ENCODE measurements at regions not wholly inside any gene's neighbourhood (a gene's known extent, or its start where the extent isn't known, plus 50 kb on each side); places are given as distances from the start of the nearest gene placed in this dataset.

GRCh38 chr6:191487-192312, 100.6 kb upstream of the DUSP22 start:
- Histone ChIP-seq H3K4me1 (ENCODE audit: control insufficient read depth in 2 of 2, insufficient read depth in 2 of 2, low read length in 2 of 2) (no peaks in the 10 kb centered on the region), H3K4me3 (ENCODE audit: low read length in 2 of 2) (no peak overlapping the region), H3K27ac (ENCODE audit: low read depth in 2 of 2, low read length in 2 of 2) (no peak overlapping the region), H3K9me3 (ENCODE audit: control insufficient read depth in 2 of 2, low read length in 2 of 2) (no peaks in the 10 kb centered on the region), H3K9ac (ENCODE audit: low read depth in 1 of 2, low read length in 2 of 2) (no peak overlapping the region), H3K36me3 (ENCODE audit: control insufficient read depth in 2 of 2, insufficient read depth in 2 of 2, low read length in 2 of 2) (no peaks in the 10 kb centered on the region), H3K27me3 (ENCODE audit: control insufficient read depth in 2 of 2, insufficient read depth in 2 of 2, low read length in 2 of 2) (no peaks in the 10 kb centered on the region)

DNA sequence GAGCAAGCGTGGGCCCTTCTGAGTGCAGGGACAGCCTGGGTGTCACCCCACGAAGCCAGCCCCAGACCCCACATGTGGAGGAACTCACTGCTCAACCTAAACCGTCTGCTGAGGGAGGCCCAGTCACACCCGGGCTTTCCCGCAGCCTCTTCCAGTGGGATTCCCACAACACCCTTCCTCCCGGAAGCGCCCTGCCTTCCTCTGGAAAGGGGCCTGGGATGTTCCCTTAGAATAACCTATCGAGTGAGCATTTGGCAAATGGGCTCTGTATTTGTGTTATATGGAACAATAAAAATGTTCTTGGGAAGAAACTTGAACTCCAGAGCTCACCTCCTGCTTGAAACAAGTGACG, 100.0 kb upstream of the DUSP22 start:
- H3K36me3 ChIP-seq (ENCODE audit: control insufficient read depth in 2 of 2, insufficient read depth in 2 of 2, low read length in 2 of 2) = no peaks in the 10 kb centered on the region
- no peak overlapping the region for H3K9ac ChIP-seq (ENCODE audit: low read depth in 1 of 2, low read length in 2 of 2)
- no peaks in the 10 kb centered on the region for H3K4me1 ChIP-seq (ENCODE audit: control insufficient read depth in 2 of 2, insufficient read depth in 2 of 2, low read length in 2 of 2)
- H3K27ac ChIP-seq (ENCODE audit: low read depth in 2 of 2, low read length in 2 of 2) = no peak overlapping the region
- H3K4me3 ChIP-seq (ENCODE audit: low read length in 2 of 2) = no peak overlapping the region
- no peaks in the 10 kb centered on the region for H3K27me3 ChIP-seq (ENCODE audit: control insufficient read depth in 2 of 2, insufficient read depth in 2 of 2, low read length in 2 of 2)
- H3K9me3 ChIP-seq (ENCODE audit: control insufficient read depth in 2 of 2, low read length in 2 of 2) = no peaks in the 10 kb centered on the region

GRCh38 chr6:193180-193579, 99.1 kb upstream of the DUSP22 start:
- H3K4me1 ChIP-seq (ENCODE audit: control insufficient read depth in 2 of 2, insufficient read depth in 2 of 2, low read length in 2 of 2) = no peaks in the 10 kb centered on the region
- no peaks in the 10 kb centered on the region for H3K36me3 ChIP-seq (ENCODE audit: control insufficient read depth in 2 of 2, insufficient read depth in 2 of 2, low read length in 2 of 2)
- H3K9me3 ChIP-seq (ENCODE audit: control insufficient read depth in 2 of 2, low read length in 2 of 2) = no peaks in the 10 kb centered on the region
- no peaks in the 10 kb centered on the region for H3K27me3 ChIP-seq (ENCODE audit: control insufficient read depth in 2 of 2, insufficient read depth in 2 of 2, low read length in 2 of 2)
- no peak overlapping the region for H3K27ac ChIP-seq (ENCODE audit: low read depth in 2 of 2, low read length in 2 of 2)
- no peak overlapping the region for H3K4me3 ChIP-seq (ENCODE audit: low read length in 2 of 2)
- no peak overlapping the region for H3K9ac ChIP-seq (ENCODE audit: low read depth in 1 of 2, low read length in 2 of 2)

- Histone ChIP-seq H3K4me1 (ENCODE audit: control insufficient read depth in 2 of 2, insufficient read depth in 2 of 2, low read length in 2 of 2) (no peaks in the 10 kb centered on the region), H3K9me3 (ENCODE audit: control insufficient read depth in 2 of 2, low read length in 2 of 2) (no peaks in the 10 kb centered on the region), H3K36me3 (ENCODE audit: control insufficient read depth in 2 of 2, insufficient read depth in 2 of 2, low read length in 2 of 2) (no peaks in the 10 kb centered on the region), H3K9ac (ENCODE audit: low read depth in 1 of 2, low read length in 2 of 2) (no peak overlapping the region), H3K27me3 (ENCODE audit: control insufficient read depth in 2 of 2, insufficient read depth in 2 of 2, low read length in 2 of 2) (no peaks in the 10 kb centered on the region), H3K27ac (ENCODE audit: low read depth in 2 of 2, low read length in 2 of 2) (no peak overlapping the region), H3K4me3 (ENCODE audit: low read length in 2 of 2) (no peak overlapping the region)
These were observed 98.4 kb upstream of the DUSP22 start for GRCh38 chr6:193773-194310.

- Histone ChIP-seq H3K9me3 (ENCODE audit: control insufficient read depth in 2 of 2, low read length in 2 of 2) (no peaks in the 10 kb centered on the region), H3K36me3 (ENCODE audit: control insufficient read depth in 2 of 2, insufficient read depth in 2 of 2, low read length in 2 of 2) (no peaks in the 10 kb centered on the region), H3K9ac (ENCODE audit: low read depth in 1 of 2, low read length in 2 of 2) (no peak overlapping the region), H3K4me1 (ENCODE audit: control insufficient read depth in 2 of 2, insufficient read depth in 2 of 2, low read length in 2 of 2) (no peaks in the 10 kb centered on the region), H3K27me3 (ENCODE audit: control insufficient read depth in 2 of 2, insufficient read depth in 2 of 2, low read length in 2 of 2) (no peaks in the 10 kb centered on the region), H3K4me3 (ENCODE audit: low read length in 2 of 2) (no peak overlapping the region), H3K27ac (ENCODE audit: low read depth in 2 of 2, low read length in 2 of 2) (peak overlapping the region in 1 of 2 donors; percentile 27)
These were observed 96.4 kb upstream of the DUSP22 start for GRCh38 chr6:195861-196360.

GRCh38 chr6:196543-196942, 95.7 kb upstream of the DUSP22 start:
- no peaks in the 10 kb centered on the region for H3K27me3 ChIP-seq (ENCODE audit: control insufficient read depth in 2 of 2, insufficient read depth in 2 of 2, low read length in 2 of 2)
- no peak overlapping the region for H3K9ac ChIP-seq (ENCODE audit: low read depth in 1 of 2, low read length in 2 of 2)
- no peaks in the 10 kb centered on the region for H3K4me1 ChIP-seq (ENCODE audit: control insufficient read depth in 2 of 2, insufficient read depth in 2 of 2, low read length in 2 of 2)
- no peaks in the 10 kb centered on the region for H3K36me3 ChIP-seq (ENCODE audit: control insufficient read depth in 2 of 2, insufficient read depth in 2 of 2, low read length in 2 of 2)
- H3K27ac ChIP-seq (ENCODE audit: low read depth in 2 of 2, low read length in 2 of 2) = no peak overlapping the region
- H3K4me3 ChIP-seq (ENCODE audit: low read length in 2 of 2) = no peak overlapping the region
- H3K9me3 ChIP-seq (ENCODE audit: control insufficient read depth in 2 of 2, low read length in 2 of 2) = no peaks in the 10 kb centered on the region

DNA sequence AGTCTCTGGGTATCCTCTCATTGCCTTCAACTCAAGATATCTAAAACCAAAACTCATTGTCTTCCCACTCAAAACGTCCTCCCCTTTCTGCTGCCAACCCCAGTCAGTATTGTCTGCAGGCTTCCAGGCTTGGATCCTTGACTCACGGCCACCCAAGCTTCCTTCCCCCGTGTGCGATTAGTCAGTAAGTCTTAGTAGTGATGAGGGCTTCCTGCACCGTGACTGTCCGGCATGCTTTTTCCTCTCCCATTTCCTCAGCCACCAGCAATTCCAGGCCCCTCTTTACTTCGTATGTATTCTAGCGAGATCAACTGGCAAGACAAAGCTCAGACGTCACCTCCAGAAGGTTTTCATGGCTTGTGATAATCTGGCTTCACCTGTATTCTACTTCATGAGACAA, 88.6 kb upstream of the DUSP22 start:
- Histone ChIP-seq H3K27me3 (ENCODE audit: control insufficient read depth in 2 of 2, insufficient read depth in 2 of 2, low read length in 2 of 2) (no peaks in the 10 kb centered on the region), H3K4me3 (ENCODE audit: low read length in 2 of 2) (no peak overlapping the region), H3K4me1 (ENCODE audit: control insufficient read depth in 2 of 2, insufficient read depth in 2 of 2, low read length in 2 of 2) (no peaks in the 10 kb centered on the region), H3K9me3 (ENCODE audit: control insufficient read depth in 2 of 2, low read length in 2 of 2) (no peaks in the 10 kb centered on the region), H3K9ac (ENCODE audit: low read depth in 1 of 2, low read length in 2 of 2) (no peak overlapping the region), H3K27ac (ENCODE audit: low read depth in 2 of 2, low read length in 2 of 2) (no peak overlapping the region), H3K36me3 (ENCODE audit: control insufficient read depth in 2 of 2, insufficient read depth in 2 of 2, low read length in 2 of 2) (no peaks in the 10 kb centered on the region)

DNA sequence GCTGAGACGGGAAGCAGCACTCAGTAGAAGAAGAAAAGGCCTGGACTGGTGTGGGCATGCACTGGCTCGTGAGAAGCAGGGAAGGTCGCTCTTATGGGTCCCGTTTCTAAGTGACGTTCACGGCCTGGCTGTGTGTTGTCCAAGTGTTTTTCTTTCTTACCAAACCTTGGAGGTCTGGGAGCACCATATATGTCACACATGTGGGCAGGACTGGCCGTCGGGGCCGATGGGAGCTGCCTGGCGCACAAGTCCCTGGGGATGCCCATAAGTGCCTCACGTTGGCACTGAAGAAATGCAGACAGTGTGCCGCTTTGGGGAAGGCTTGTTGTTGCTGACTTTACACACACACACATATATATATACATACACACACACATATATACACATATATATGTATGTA, 86.0 kb upstream of the DUSP22 start:
- H3K27me3 ChIP-seq (ENCODE audit: control insufficient read depth in 2 of 2, insufficient read depth in 2 of 2, low read length in 2 of 2) = no peaks in the 10 kb centered on the region

DNA sequence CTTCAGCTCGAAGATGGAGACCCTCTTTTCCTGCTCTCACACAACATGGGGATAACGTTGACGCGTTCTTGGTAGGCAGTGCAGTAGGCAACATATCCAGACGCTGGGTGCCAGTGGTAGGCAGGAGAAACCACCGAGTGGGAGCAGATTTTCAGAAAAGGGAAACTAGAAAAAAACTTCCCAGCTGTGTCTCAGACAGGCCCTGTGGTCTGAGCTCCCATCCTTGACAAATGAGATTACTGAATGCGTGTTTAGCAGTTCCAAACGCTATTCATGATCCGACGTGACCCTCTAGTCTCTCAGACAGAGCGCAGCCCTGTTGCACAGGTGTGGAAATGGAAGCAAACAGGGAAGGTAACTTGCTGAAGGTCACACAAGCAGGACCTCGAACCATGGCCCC, 83.9 kb upstream of the DUSP22 start:
- H3K4me3 ChIP-seq (ENCODE audit: low read length in 2 of 2) = no peak overlapping the region
- no peak overlapping the region for H3K27ac ChIP-seq (ENCODE audit: low read depth in 2 of 2, low read length in 2 of 2)
- no peaks in the 10 kb centered on the region for H3K9me3 ChIP-seq (ENCODE audit: control insufficient read depth in 2 of 2, low read length in 2 of 2)
- peaks cover 0 to 6% of the 10 kb centered on the region in 2 donors for H3K27me3 ChIP-seq (ENCODE audit: control insufficient read depth in 2 of 2, insufficient read depth in 2 of 2, low read length in 2 of 2)
- no peaks in the 10 kb centered on the region for H3K36me3 ChIP-seq (ENCODE audit: control insufficient read depth in 2 of 2, insufficient read depth in 2 of 2, low read length in 2 of 2)
- no peaks in the 10 kb centered on the region for H3K4me1 ChIP-seq (ENCODE audit: control insufficient read depth in 2 of 2, insufficient read depth in 2 of 2, low read length in 2 of 2)
- no peak overlapping the region for H3K9ac ChIP-seq (ENCODE audit: low read depth in 1 of 2, low read length in 2 of 2)

More for the DNA sequence above, 86.0 kb upstream of the DUSP22 start:
- H3K9me3 ChIP-seq (ENCODE audit: control insufficient read depth in 2 of 2, low read length in 2 of 2) = no peaks in the 10 kb centered on the region
- no peak overlapping the region for H3K4me3 ChIP-seq (ENCODE audit: low read length in 2 of 2)
- no peak overlapping the region for H3K27ac ChIP-seq (ENCODE audit: low read depth in 2 of 2, low read length in 2 of 2)
- H3K4me1 ChIP-seq (ENCODE audit: control insufficient read depth in 2 of 2, insufficient read depth in 2 of 2, low read length in 2 of 2) = no peaks in the 10 kb centered on the region
- no peaks in the 10 kb centered on the region for H3K36me3 ChIP-seq (ENCODE audit: control insufficient read depth in 2 of 2, insufficient read depth in 2 of 2, low read length in 2 of 2)
- no peak overlapping the region for H3K9ac ChIP-seq (ENCODE audit: low read depth in 1 of 2, low read length in 2 of 2)

DNA sequence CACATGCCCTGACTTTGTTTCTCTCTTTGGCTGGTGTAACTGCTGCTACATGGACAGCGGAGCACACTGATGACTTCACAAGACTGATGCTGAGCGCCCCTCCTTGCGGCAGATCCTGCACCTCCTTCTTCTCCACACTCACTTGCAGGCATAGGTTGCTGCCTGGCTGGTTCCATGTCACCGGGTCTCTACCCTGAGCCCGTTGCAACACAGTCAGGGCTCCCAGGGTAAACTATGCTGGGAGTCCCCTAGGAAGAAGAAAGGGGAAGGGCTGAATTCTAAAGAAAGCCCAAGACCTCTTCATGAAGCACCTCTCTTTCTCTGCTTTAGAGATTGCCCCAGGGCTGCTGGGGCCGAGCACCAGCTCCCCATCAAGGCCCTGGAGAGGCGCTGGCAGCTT, 83.3 kb upstream of the DUSP22 start:
- H3K4me1 ChIP-seq (ENCODE audit: control insufficient read depth in 2 of 2, insufficient read depth in 2 of 2, low read length in 2 of 2) = no peaks in the 10 kb centered on the region
- no peak overlapping the region for H3K27ac ChIP-seq (ENCODE audit: low read depth in 2 of 2, low read length in 2 of 2)
- no peak overlapping the region for H3K9ac ChIP-seq (ENCODE audit: low read depth in 1 of 2, low read length in 2 of 2)
- H3K27me3 ChIP-seq (ENCODE audit: control insufficient read depth in 2 of 2, insufficient read depth in 2 of 2, low read length in 2 of 2) = peaks cover 0 to 6% of the 10 kb centered on the region in 2 donors
- no peak overlapping the region for H3K4me3 ChIP-seq (ENCODE audit: low read length in 2 of 2)
- H3K36me3 ChIP-seq (ENCODE audit: control insufficient read depth in 2 of 2, insufficient read depth in 2 of 2, low read length in 2 of 2) = no peaks in the 10 kb centered on the region
- no peaks in the 10 kb centered on the region for H3K9me3 ChIP-seq (ENCODE audit: control insufficient read depth in 2 of 2, low read length in 2 of 2)
